HG02678 (cell line): ENCODE measurements at regions not wholly inside any gene's neighbourhood (a gene's known extent, or its start where the extent isn't known, plus 50 kb on each side); places are given as distances from the start of the nearest gene placed in this dataset.
"Not testable (repeated sequence)": the region's sequence is repeated elsewhere in the genome, so short reads cannot be mapped to it uniquely, and the experiment has no call there.

ENCODE experiments used
- ATAC-seq: cut with Tn5 transposase; IDR thresholded peaks from one replicate; pipeline ENCODE4 v1.9.1; 2021; ENCODE audit warnings: mild to moderate bottlenecking, moderate library complexity; ENCODE audit not compliant: unreplicated experiment

GRCh38 chr7:93830141-93830925, 60.2 kb downstream of the TFPI2 start:
- ATAC-seq = no peak

- no peak for ATAC-seq
These were observed 62.3 kb downstream of the TFPI2 start for GRCh38 chr7:93828260-93828659.

GRCh38 chr7:93823621-93824020, 66.9 kb downstream of the TFPI2 start:
- ATAC-seq = no peak

- ATAC-seq = no peak
These were observed 69.1 kb downstream of the TFPI2 start for GRCh38 chr7:93821463-93821862.

GRCh38 chr7:93819699-93820098, 70.9 kb downstream of the TFPI2 start:
- no peak for ATAC-seq

- ATAC-seq = no peak
These were observed 73.0 kb downstream of the TFPI2 start for GRCh38 chr7:93817526-93817925.

GRCh38 chr7:93817004-93817403, 73.5 kb downstream of the TFPI2 start:
- ATAC-seq = no peak

GRCh38 chr7:93813514-93813913, 77.0 kb downstream of the TFPI2 start:
- no peak for ATAC-seq

GRCh38 chr7:93812061-93812460, 78.5 kb downstream of the TFPI2 start:
- ATAC-seq = no peak

GRCh38 chr7:93811198-93811597, 79.4 kb downstream of the TFPI2 start:
- no peak for ATAC-seq

- no peak for ATAC-seq
These were observed 80.0 kb downstream of the TFPI2 start for GRCh38 chr7:93810561-93810960.

- no peak for ATAC-seq
These were observed 85.8 kb downstream of the TFPI2 start for GRCh38 chr7:93804726-93805125.

GRCh38 chr7:93799750-93800357, 90.7 kb downstream of the TFPI2 start:
- ATAC-seq = no peak

- not testable (repeated sequence) for ATAC-seq
These were observed 97.4 kb downstream of the TFPI2 start for GRCh38 chr7:93793084-93793697.

GRCh38 chr7:93779115-93779514, 111.4 kb downstream of the TFPI2 start:
- ATAC-seq = no peak

GRCh38 chr7:93778384-93778783, 112.2 kb downstream of the TFPI2 start:
- ATAC-seq = no peak

GRCh38 chr7:93773446-93773845, 117.1 kb downstream of the TFPI2 start:
- ATAC-seq = no peak

- ATAC-seq = no peak
These were observed 125.1 kb downstream of the TFPI2 start for GRCh38 chr7:93765475-93765874.

- no peak for ATAC-seq
These were observed 131.9 kb downstream of the TFPI2 start for GRCh38 chr7:93758631-93759030.

- no peak for ATAC-seq
These were observed 133.1 kb downstream of the TFPI2 start for GRCh38 chr7:93757426-93757825.

- ATAC-seq = no peak
These were observed 133.7 kb downstream of the TFPI2 start for GRCh38 chr7:93756890-93757289.

- ATAC-seq = no peak
These were observed 139.1 kb downstream of the TFPI2 start for GRCh38 chr7:93751421-93751820.
